Cardiac fibroblast (primary cell): ENCODE measurements at regions not wholly inside any gene's neighbourhood (a gene's known extent, or its start where the extent isn't known, plus 50 kb on each side); places are given as distances from the start of the nearest gene placed in this dataset.

Experiments used
- DNase-seq, 2 donors: peaks; one replicate each; pipeline versions ENCODE4 v3.0.0 to v3.0.0-alpha.2; 2010; ENCODE audit warnings: low read depth in 2 of 2
- H3K4me3 ChIP-seq, 2 donors: replicated peaks in 1 of 2; 1 replicate in 1 of 2; 2 replicates in 1 of 2; pipeline ENCODE4 v1.5.1; 2011; ENCODE audit warnings: low read depth in 2 of 2, low read length in 2 of 2, mild to moderate bottlenecking in 2 of 2, moderate library complexity in 1 of 2
- TF ChIP-seq, protein P1 (sequence below): IDR thresholded peaks from one replicate; pipeline ENCODE4 v1.5.1; 2011; ENCODE audit warnings: low read depth, mild to moderate bottlenecking, low read length, inconsistent platforms

DNA sequence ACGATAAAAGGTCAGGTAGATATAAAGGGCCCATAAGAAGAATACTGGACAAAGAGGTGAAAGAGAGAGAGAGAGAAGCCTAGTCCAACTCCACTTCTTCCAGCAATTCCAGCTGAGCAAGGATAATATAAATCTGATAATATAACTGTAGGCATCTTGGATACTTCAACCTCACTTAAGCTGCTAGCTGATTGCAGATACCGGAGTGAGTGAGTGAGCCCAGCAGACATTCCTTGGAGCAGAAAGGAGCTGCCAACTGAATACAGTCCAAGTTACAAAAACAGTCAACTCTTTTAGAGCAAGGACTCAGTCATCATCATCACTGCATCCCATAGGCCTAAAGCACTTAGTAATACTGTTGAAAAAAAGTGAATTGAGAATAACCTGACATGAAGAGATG is 387.6 kb downstream of the SLITRK6 start:
- peak in 1 of 2 donors; percentile 2 for DNase-seq
- H3K4me3 ChIP-seq = no peak overlapping the region
- TF ChIP-seq, protein P1, sequence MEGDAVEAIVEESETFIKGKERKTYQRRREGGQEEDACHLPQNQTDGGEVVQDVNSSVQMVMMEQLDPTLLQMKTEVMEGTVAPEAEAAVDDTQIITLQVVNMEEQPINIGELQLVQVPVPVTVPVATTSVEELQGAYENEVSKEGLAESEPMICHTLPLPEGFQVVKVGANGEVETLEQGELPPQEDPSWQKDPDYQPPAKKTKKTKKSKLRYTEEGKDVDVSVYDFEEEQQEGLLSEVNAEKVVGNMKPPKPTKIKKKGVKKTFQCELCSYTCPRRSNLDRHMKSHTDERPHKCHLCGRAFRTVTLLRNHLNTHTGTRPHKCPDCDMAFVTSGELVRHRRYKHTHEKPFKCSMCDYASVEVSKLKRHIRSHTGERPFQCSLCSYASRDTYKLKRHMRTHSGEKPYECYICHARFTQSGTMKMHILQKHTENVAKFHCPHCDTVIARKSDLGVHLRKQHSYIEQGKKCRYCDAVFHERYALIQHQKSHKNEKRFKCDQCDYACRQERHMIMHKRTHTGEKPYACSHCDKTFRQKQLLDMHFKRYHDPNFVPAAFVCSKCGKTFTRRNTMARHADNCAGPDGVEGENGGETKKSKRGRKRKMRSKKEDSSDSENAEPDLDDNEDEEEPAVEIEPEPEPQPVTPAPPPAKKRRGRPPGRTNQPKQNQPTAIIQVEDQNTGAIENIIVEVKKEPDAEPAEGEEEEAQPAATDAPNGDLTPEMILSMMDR = no peak

DNA sequence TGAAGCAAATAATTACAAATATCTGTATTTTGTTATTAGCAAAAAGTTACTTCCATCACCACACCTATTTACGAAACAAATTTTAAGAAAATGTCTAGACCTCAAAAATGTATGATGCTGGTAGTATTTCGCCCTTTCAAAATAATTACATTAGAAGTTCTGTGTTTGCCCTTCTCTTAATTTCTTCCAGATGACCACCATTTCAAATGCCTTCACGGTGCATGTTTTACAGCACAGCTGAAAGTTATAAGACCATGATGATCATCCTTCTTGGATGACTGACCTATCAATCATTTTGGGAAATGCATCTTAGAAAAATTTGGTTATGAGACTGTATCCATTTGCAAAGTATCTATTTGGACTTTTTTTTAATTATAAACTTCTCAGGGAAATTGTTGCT is 390.8 kb downstream of the SLITRK6 start:
- no peak for DNase-seq
- TF ChIP-seq, protein P1 = no peak
- H3K4me3 ChIP-seq = no peak overlapping the region

DNA sequence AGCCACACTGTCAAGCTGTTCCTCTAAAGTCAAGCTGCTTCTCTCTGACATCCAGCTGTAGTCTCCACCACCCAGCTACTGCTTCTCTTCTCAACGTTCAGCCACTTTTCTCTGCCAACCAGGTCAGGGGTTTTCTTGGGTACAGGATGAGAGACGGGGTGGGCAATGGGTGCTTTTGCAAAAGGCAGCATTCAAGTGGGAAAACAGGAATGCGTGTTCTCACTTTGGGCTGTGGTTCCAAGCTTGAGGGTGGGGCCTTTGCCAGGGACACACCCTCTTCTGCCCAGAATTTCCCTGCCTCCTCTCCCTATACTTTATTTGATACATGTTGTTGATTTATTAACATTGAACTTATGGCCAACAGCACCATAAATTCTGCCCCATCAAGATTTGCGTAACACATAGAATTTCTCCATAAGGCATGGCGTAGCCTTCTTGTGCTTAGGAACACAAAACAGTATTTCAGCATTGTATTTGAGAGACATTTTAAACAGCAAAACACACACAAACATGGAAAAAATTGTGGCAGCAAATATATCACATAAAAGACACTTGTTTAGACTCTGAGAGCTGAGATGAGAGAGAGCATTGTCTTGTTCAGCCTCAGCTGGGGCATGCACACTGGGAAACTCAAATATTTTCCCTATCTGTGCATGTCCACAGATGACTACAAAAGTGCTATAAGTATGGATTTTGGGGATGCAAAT is 392.8 kb downstream of the SLITRK6 start:
- H3K4me3 ChIP-seq = no peak overlapping the region
- TF ChIP-seq, protein P1 = no peak
- DNase-seq = no peak

DNA sequence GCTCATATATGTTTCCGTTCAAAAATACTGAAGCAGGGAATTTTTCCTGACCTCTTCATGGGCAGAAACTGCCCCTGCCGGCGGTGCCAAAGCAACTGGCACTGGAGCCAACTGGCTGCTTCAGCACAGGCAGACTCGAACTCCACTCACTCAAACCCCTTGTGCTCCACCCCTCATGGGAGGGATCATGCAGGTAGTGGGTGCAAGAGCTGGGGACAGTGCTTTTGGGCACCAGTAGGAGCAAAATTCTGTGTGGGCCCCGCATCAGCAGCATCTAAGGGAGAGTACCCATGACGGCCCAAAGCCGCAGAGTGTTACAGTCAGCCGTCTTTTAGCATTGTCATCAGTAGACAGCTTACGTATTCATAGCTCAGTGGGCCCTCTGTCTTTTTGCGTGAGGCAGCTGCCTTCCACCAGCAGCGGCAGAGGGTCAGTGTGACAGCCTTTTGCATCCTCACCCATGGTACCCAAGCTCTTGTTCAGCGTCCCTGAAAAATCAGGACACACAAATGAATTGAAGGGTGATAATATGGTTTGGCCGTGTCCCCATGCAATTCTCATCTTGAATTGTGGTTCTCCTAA is 393.8 kb downstream of the SLITRK6 start:
- no peak for DNase-seq
- no peak overlapping the region for H3K4me3 ChIP-seq
- TF ChIP-seq, protein P1 = no peak

GRCh38 chr13:85386424-85386823 is 412.8 kb downstream of the SLITRK6 start:
- TF ChIP-seq, protein P1 = no peak
- no peak for DNase-seq
- no peak overlapping the region for H3K4me3 ChIP-seq

DNA sequence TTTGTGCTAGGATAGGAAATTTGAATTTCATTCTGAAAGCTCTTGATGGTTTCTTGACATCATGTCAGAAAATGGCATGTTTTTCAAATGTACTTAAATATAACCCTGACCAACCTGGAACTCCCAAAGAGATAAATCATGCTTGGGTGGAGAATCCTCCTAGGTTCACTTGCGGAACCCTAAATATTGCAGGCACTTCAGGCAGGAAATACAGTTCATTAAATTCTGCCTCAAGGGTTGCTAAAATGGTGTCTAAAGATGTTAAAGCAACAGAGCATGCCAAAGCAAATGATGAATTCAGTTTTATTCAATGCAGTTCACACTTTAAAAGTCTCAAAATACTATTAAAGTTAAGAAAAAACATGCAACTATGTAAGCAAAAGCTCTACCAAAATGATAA is 415.9 kb downstream of the SLITRK6 start:
- H3K4me3 ChIP-seq = no peak overlapping the region
- TF ChIP-seq, protein P1 = no peak
- no peak for DNase-seq
